Ishikawa (cell line): ENCODE measurements at regions not wholly inside any gene's neighbourhood (a gene's known extent, or its start where the extent isn't known, plus 50 kb on each side); places are given as distances from the start of the nearest gene placed in this dataset.

Source experiments
- CEBPB ChIP-seq: IDR thresholded peaks from 2 replicates; pipeline ENCODE4 v1.6.1; 2012
- CREB1 ChIP-seq: IDR thresholded peaks from 2 replicates; pipeline ENCODE4 v1.6.1; 2012; ENCODE audit warnings: low read depth
- EGR1 ChIP-seq: IDR thresholded peaks from 2 replicates; pipeline ENCODE4 v1.6.1; 2012
- EP300 ChIP-seq: IDR thresholded peaks from 2 replicates; pipeline ENCODE4 v1.6.1; 2012; ENCODE audit warnings: borderline replicate concordance
- FOXM1 ChIP-seq: IDR thresholded peaks from 2 replicates; pipeline ENCODE4 v1.6.1; 2012; ENCODE audit warnings: low read depth, borderline replicate concordance
- NFIC ChIP-seq: IDR thresholded peaks from 2 replicates; pipeline ENCODE4 v1.6.1; 2012
- RAD21 ChIP-seq: IDR thresholded peaks from 2 replicates; pipeline ENCODE4 v1.6.1; 2012; ENCODE audit warnings: low read depth
- TAF1 ChIP-seq: IDR thresholded peaks from 2 replicates; pipeline ENCODE4 v1.6.1; 2012; ENCODE audit warnings: low read depth, mild to moderate bottlenecking
- TCF12 ChIP-seq: IDR thresholded peaks from 2 replicates; pipeline ENCODE4 v1.6.1; 2012; ENCODE audit warnings: low read depth
- TEAD4 ChIP-seq: IDR thresholded peaks from 2 replicates; pipeline ENCODE4 v1.6.1; 2012
- YY1 ChIP-seq: IDR thresholded peaks from 2 replicates; pipeline ENCODE4 v1.6.1; 2012; ENCODE audit warnings: low read depth
- ZBTB7A ChIP-seq: IDR thresholded peaks from 2 replicates; pipeline ENCODE4 v1.6.1; 2012; ENCODE audit warnings: low read depth
- TF ChIP-seq, protein P1 (sequence below): IDR thresholded peaks from 2 replicates; pipeline ENCODE4 v1.6.1; 2012; ENCODE audit warnings: low read depth, mild to moderate bottlenecking
- TF ChIP-seq, protein P2 (sequence below): IDR thresholded peaks from 2 replicates; pipeline ENCODE4 v1.6.1; 2012
- TF ChIP-seq, protein P3 (sequence below): IDR thresholded peaks from 2 replicates; pipeline ENCODE4 v1.6.1; 2012

DNA sequence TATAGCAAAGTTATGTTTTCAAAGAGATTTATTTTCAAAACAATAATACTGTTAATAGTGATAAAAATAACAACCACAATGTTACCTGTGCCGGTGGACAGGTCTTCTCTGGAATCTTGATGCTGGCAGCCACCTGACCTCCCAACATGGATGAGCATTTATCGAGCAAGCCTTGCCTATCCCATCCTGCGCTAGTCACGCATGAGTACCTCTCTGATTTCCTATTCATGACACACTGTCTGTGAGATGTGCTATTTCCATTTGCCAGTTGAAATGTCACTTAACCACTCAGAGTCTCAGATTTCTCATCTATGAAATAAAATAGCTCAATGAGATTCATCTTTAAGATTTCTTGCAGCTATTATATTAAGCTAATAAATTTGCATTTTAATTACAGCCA lies 341.2 kb upstream of the VWC2 start:
- TF ChIP-seq ZBTB7A (no peak), CEBPB (no peak), TAF1 (no peak), FOXM1 (no peak), CREB1 (no peak), TEAD4 (no peak), RAD21 (no peak), NFIC (no peak), EGR1 (no peak), YY1 (no peak)
- TF ChIP-seq, protein P1, sequence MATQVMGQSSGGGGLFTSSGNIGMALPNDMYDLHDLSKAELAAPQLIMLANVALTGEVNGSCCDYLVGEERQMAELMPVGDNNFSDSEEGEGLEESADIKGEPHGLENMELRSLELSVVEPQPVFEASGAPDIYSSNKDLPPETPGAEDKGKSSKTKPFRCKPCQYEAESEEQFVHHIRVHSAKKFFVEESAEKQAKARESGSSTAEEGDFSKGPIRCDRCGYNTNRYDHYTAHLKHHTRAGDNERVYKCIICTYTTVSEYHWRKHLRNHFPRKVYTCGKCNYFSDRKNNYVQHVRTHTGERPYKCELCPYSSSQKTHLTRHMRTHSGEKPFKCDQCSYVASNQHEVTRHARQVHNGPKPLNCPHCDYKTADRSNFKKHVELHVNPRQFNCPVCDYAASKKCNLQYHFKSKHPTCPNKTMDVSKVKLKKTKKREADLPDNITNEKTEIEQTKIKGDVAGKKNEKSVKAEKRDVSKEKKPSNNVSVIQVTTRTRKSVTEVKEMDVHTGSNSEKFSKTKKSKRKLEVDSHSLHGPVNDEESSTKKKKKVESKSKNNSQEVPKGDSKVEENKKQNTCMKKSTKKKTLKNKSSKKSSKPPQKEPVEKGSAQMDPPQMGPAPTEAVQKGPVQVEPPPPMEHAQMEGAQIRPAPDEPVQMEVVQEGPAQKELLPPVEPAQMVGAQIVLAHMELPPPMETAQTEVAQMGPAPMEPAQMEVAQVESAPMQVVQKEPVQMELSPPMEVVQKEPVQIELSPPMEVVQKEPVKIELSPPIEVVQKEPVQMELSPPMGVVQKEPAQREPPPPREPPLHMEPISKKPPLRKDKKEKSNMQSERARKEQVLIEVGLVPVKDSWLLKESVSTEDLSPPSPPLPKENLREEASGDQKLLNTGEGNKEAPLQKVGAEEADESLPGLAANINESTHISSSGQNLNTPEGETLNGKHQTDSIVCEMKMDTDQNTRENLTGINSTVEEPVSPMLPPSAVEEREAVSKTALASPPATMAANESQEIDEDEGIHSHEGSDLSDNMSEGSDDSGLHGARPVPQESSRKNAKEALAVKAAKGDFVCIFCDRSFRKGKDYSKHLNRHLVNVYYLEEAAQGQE = no peak
- TF ChIP-seq, protein P2, sequence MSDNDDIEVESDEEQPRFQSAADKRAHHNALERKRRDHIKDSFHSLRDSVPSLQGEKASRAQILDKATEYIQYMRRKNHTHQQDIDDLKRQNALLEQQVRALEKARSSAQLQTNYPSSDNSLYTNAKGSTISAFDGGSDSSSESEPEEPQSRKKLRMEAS = no peak

DNA sequence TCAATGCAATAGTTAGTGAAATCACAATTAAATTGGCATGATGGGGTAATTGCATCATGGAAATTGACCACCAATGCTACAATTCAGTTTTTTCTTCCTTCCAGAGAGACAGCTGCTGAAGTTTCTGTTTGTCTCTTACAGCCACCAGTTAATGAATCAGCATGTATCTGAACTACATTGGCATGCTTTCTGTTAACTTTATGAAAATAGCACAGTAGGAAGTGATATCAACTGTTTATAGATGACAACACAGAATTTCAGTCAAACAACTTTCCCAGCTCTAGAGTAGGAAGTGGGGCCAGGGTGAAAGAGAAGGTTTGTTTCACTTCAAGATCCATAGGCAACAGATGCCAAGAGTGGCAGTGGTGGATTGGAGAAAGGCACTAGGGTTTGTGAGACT lies 339.6 kb upstream of the VWC2 start:
- TF ChIP-seq YY1 (no peak), CREB1 (no peak), EP300 (no peak), TCF12 (no peak), RAD21 (no peak)

DNA sequence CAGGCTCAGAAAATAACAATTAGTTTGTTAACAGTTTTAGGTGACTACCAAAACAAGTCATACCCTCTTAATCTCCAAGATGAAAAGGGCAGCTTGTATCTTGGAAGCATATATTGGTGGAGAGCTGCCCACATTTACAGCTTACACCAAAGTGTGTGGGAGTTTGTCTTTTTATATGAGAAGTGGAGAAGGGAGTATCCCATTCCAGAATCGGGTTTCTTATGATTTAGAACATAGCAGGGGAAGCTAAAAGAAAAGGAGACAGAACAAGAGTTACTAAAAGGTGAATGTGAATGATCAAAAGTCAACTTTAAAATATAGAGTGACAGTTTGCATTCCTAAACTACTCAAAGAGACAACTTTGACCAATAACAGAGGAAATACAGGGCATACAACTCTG lies 338.6 kb upstream of the VWC2 start:
- TF ChIP-seq TAF1 (no peak), YY1 (no peak), TEAD4 (no peak), EP300 (no peak), CEBPB (no peak), NFIC (no peak), TCF12 (no peak), FOXM1 (no peak), EGR1 (no peak), ZBTB7A (no peak), CREB1 (no peak), RAD21 (no peak)
- TF ChIP-seq, protein P1 = no peak
- TF ChIP-seq, protein P3, sequence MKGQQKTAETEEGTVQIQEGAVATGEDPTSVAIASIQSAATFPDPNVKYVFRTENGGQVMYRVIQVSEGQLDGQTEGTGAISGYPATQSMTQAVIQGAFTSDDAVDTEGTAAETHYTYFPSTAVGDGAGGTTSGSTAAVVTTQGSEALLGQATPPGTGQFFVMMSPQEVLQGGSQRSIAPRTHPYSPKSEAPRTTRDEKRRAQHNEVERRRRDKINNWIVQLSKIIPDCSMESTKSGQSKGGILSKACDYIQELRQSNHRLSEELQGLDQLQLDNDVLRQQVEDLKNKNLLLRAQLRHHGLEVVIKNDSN = no peak
- TF ChIP-seq, protein P2 = no peak

DNA sequence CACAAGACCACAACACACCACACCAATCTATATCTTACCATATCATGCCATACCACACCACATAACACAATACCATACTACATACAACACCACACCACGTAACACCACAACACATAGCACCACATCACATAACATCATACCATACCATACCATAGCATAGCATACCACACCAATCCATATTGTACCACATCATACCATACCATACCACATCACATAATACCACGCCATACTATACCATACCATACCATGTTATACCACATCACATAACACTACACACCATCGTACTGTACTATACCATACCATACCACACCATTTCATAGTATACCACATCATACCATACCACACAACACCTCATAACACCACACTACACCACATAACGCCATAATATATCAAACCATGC lies 335.2 kb upstream of the VWC2 start:
- no peak for TF ChIP-seq TCF12
- no peak for TF ChIP-seq ZBTB7A
- TF ChIP-seq EP300 = no peak
- TF ChIP-seq TAF1 = no peak
- TF ChIP-seq FOXM1 = no peak
- TF ChIP-seq CEBPB = no peak
- TF ChIP-seq, protein P3 = no peak
- TF ChIP-seq, protein P2 = no peak
- no peak for TF ChIP-seq YY1
- TF ChIP-seq TEAD4 = no peak
- TF ChIP-seq, protein P1 = no peak
- no peak for TF ChIP-seq CREB1

DNA sequence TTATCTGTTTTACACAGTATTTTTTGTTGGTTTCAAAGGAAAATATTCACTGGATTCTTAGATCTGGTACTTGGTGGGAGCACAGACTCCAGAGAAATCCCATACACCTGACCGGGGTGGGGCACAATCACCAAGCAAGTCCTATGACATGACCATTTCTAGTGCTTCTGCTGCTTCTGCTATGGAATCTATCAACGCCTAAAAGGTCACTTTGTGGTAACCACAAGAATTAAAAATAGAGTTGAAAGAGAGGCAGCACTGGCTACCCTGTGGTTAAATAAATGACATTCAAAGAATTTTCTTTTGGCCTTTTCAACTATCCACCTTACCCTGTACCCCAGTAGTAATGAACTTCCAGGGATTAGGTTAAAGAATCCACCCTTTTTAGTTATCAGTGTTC lies 329.9 kb upstream of the VWC2 start:
- TF ChIP-seq FOXM1 (no peak), TCF12 (no peak), RAD21 (no peak), TEAD4 (no peak), CEBPB (no peak), CREB1 (no peak), TAF1 (no peak), EGR1 (no peak), YY1 (no peak), EP300 (no peak), NFIC (no peak), ZBTB7A (no peak)
- TF ChIP-seq, protein P2 = no peak
- TF ChIP-seq, protein P3 = no peak
- TF ChIP-seq, protein P1 = no peak
